LNCaP clone FGC (cell line): ENCODE measurements at regions not wholly inside any gene's neighbourhood (a gene's known extent, or its start where the extent isn't known, plus 50 kb on each side); places are given as distances from the start of the nearest gene placed in this dataset.

Experiments used
- DNase-seq: peaks from one replicate; pipeline ENCODE4 v3.0.0-alpha.2; 2011; ENCODE audit warnings: low read depth
- H3K4me3 ChIP-seq: 2 replicates; pipeline ENCODE4 v1.5.1; 2011; ENCODE audit warnings: mild to moderate bottlenecking, low read depth, low read length, control low read depth
- TF ChIP-seq, protein P1 (sequence below): IDR thresholded peaks from 2 replicates; pipeline ENCODE4 v1.5.1; 2012; ENCODE audit warnings: mild to moderate bottlenecking; ENCODE audit not compliant: control insufficient read depth, insufficient read depth; ENCODE audit errors: extremely low read depth

DNA sequence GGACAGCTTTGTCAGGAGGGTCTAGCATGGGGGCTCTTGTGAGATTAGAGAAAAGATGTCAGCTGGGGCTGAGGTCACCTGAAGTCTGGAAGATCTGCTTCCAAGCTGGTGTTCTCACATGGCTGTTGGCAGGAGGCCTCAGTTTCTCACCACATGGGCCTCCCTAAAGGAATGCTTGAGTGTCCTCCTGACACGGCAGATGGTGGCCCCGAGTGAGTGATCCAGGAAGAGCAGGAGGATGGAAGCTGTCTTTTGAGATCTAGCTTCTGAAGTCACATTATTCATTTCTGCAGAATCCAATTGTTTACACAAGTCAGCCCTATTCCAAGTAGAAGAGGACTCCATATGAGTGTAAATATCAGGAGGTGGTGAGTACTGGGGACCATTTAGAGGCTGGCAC is 344.0 kb upstream of the PROK2 start:
- no peak overlapping the region for H3K4me3 ChIP-seq
- DNase-seq, result no peak
- TF ChIP-seq, protein P1, sequence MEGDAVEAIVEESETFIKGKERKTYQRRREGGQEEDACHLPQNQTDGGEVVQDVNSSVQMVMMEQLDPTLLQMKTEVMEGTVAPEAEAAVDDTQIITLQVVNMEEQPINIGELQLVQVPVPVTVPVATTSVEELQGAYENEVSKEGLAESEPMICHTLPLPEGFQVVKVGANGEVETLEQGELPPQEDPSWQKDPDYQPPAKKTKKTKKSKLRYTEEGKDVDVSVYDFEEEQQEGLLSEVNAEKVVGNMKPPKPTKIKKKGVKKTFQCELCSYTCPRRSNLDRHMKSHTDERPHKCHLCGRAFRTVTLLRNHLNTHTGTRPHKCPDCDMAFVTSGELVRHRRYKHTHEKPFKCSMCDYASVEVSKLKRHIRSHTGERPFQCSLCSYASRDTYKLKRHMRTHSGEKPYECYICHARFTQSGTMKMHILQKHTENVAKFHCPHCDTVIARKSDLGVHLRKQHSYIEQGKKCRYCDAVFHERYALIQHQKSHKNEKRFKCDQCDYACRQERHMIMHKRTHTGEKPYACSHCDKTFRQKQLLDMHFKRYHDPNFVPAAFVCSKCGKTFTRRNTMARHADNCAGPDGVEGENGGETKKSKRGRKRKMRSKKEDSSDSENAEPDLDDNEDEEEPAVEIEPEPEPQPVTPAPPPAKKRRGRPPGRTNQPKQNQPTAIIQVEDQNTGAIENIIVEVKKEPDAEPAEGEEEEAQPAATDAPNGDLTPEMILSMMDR, result no peak

DNA sequence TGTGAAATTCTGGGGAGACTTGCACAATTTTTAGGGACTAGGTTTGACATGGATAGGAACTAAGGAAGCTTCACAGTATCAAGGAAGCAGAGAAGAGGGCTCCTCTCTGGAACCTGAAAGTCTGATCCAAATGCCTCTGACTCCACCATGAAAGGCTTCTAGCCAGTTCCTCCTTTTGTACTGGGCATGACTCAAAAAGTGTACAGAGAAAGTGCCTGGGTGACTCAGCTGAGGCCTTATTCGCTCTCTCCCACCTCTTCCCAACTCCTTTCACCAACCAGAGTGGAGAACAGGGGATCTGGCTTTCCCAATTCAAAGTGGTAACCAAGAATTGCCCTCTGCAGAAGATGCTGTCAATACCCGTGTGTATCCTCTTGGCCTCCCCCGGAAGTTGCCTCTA is 342.9 kb upstream of the PROK2 start:
- DNase-seq, result no peak
- H3K4me3 ChIP-seq, result no peak overlapping the region
- TF ChIP-seq, protein P1, result no peak

DNA sequence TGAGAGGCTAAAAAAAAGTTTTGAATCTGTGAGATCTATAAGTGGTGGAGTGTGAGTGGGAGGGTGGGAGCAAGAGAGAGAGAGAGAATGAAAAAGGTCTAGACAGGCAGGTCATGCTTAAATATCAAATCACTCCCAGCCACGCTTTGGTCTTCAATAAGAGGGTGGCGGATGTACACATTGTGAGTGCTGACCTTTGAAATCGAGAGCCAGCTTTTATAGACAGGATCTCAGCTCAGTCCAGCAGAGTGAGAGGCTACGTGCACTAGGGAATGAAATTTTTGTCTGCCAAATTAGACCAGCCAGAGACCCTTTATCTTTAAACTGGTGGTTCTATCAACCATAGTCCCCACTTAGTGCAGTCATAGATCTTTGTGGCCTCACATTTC is 342.3 kb upstream of the PROK2 start:
- TF ChIP-seq, protein P1, result no peak
- no peak overlapping the region for H3K4me3 ChIP-seq
- DNase-seq, result no peak

DNA sequence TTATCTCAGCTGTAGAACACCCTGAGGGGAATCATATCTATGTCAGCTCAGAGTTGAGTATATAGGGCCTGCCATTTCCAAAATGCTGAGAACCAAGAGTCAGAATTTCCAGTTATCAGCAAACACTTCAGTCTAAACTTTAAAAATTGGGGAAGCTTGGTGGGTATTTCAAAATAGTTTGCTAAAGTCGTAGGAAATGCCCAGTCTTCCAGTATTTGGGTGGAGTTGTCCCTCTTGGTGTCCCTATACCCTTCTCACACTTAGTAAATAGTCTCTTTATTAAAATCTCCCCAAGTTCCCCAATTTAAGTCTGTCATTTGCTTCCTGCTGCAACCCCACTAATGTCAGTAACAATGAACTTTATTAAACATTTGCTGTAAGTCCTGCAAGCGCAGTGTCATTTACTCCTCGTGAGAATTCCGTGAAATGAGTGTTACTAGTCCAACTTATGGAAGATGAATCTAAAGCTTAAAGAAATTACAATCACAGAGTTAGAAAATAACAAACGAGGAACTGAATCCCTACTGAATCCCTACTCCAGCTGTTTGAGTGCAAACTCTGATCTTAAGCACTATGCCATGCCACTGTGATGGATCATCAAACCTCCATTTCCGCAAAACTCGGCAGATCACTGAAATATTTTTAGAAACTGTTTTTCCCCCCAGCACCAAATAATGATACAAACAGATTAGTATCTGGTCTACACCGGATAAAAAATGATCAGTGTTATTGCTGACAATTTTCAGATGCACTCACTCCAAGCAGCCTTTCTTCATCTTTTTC is 341.7 kb upstream of the PROK2 start:
- H3K4me3 ChIP-seq, result no peak overlapping the region
- TF ChIP-seq, protein P1, result no peak
- DNase-seq, result no peak

DNA sequence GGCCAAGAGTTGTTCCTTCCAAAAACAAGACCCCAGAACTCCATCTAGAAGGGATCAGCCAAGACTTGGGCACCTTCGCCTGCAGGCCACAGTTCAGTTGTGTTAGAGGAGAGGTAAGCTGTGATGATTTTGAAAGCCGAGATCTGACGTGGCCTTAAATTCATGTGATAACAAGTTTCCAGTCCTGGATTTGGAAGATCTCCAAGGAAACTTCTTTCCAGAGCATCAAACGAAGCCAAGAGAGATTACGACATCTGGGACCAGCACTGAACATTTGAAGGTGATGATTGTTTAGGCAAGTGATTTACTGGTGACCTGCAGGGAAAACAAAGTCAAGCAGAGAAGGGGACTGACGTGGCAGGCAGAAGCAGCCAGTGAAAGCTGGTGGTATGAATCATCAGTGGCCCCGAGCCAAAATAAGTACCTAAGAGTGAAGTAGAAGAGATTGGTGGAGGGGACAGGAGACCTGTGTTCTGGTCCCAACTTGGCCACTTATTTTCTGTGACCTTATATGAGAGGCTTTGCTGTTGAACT is 339.0 kb upstream of the PROK2 start:
- TF ChIP-seq, protein P1, result no peak
- no peak overlapping the region for H3K4me3 ChIP-seq
- peak; percentile 73 for DNase-seq

DNA sequence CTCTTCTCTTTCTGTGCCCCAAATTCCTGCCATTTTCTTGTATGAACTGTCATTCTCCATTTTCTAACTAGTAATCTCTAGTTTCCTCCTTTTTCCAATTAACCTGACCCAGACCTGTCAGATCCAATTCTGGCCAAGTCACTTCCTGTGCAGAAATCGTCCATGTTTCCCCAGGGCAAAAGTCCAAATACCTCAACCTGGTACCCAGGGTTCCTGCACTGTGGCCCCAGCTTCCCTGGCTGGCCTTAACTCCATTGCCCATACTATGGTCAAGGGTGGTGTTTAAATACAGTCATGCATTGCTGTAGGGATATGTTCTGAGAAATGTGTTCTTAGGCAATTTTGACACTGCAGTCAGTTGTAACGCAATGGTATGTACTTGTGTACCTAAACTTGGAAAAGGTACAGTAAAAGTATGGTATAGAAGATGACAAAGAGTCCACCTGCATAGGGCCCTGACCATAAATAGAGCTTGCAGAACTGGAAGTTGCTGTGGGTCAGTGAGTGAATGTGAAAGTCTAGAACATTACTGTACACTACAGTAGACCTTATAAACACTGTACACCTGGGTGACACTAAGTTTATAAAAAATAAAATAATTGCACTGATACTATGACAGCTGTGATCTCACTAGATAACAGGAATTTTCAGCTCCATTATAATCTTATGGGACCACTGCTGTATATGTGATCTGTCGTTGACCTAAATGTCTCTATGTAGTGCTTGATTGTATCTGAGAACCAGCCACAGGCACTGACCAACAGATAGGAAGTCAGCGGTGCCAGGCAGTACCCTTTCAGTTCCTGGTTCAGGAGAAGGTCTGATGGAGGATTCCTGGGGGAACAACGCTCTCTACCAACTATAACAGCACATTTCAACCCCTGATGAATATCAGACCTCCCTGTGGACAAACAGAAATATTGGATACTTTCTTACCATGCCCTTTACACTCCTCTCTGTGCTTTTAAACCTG is 336.1 kb upstream of the PROK2 start:
- TF ChIP-seq, protein P1, result no peak
- H3K4me3 ChIP-seq, result no peak overlapping the region
- no peak for DNase-seq
